HEK293 (cell line): ENCODE measurements at regions not wholly inside any gene's neighbourhood (a gene's known extent, or its start where the extent isn't known, plus 50 kb on each side); places are given as distances from the start of the nearest gene placed in this dataset.

Experiments
- MYNN ChIP-seq: fragments of 450-650 bp; formaldehyde crosslinking; IDR thresholded peaks from 2 replicates; pipeline ENCODE4 v1.5.1; 2016; ENCODE audit warnings: missing biosample characterization, missing genetic modification characterization, borderline replicate concordance
- OSR2 ChIP-seq: fragments of 450-650 bp; formaldehyde crosslinking; IDR thresholded peaks from 2 replicates; pipeline ENCODE4 v1.5.1; 2016; ENCODE audit warnings: missing biosample characterization, missing genetic modification characterization
- YY1 ChIP-seq: fragments of 450-650 bp; formaldehyde crosslinking; IDR thresholded peaks from 2 replicates; pipeline ENCODE4 v1.5.1; 2018; ENCODE audit warnings: missing biosample characterization, missing genetic modification characterization
- ZNF501 ChIP-seq: fragments of 450-650 bp; formaldehyde crosslinking; IDR thresholded peaks from 2 replicates; pipeline ENCODE4 v1.5.1; 2016; ENCODE audit warnings: missing biosample characterization, missing genetic modification characterization
- ZNF558 ChIP-seq: fragments of 450-650 bp; formaldehyde crosslinking; IDR thresholded peaks from 2 replicates; pipeline ENCODE4 v1.5.1; 2016; ENCODE audit warnings: missing biosample characterization, missing genetic modification characterization
- TF ChIP-seq, protein P1 (sequence below): fragments of 450-650 bp; formaldehyde crosslinking; IDR thresholded peaks from 2 replicates; pipeline ENCODE4 v1.5.1; 2016; ENCODE audit warnings: missing biosample characterization, missing genetic modification characterization
- TF ChIP-seq, protein P2 (sequence below): fragments of 450-650 bp; formaldehyde crosslinking; IDR thresholded peaks from 2 replicates; pipeline ENCODE4 v1.5.1; 2017; ENCODE audit warnings: missing biosample characterization, missing genetic modification characterization

- TF ChIP-seq, protein P1, sequence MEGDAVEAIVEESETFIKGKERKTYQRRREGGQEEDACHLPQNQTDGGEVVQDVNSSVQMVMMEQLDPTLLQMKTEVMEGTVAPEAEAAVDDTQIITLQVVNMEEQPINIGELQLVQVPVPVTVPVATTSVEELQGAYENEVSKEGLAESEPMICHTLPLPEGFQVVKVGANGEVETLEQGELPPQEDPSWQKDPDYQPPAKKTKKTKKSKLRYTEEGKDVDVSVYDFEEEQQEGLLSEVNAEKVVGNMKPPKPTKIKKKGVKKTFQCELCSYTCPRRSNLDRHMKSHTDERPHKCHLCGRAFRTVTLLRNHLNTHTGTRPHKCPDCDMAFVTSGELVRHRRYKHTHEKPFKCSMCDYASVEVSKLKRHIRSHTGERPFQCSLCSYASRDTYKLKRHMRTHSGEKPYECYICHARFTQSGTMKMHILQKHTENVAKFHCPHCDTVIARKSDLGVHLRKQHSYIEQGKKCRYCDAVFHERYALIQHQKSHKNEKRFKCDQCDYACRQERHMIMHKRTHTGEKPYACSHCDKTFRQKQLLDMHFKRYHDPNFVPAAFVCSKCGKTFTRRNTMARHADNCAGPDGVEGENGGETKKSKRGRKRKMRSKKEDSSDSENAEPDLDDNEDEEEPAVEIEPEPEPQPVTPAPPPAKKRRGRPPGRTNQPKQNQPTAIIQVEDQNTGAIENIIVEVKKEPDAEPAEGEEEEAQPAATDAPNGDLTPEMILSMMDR (tag by site-specific recombination) = no peak
- no peak for TF ChIP-seq MYNN
- TF ChIP-seq, protein P2, sequence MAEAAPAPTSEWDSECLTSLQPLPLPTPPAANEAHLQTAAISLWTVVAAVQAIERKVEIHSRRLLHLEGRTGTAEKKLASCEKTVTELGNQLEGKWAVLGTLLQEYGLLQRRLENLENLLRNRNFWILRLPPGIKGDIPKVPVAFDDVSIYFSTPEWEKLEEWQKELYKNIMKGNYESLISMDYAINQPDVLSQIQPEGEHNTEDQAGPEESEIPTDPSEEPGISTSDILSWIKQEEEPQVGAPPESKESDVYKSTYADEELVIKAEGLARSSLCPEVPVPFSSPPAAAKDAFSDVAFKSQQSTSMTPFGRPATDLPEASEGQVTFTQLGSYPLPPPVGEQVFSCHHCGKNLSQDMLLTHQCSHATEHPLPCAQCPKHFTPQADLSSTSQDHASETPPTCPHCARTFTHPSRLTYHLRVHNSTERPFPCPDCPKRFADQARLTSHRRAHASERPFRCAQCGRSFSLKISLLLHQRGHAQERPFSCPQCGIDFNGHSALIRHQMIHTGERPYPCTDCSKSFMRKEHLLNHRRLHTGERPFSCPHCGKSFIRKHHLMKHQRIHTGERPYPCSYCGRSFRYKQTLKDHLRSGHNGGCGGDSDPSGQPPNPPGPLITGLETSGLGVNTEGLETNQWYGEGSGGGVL (tag by site-specific recombination) = no peak
- no peak for TF ChIP-seq ZNF558 (tag by site-specific recombination)
- no peak for TF ChIP-seq OSR2 (tag by site-specific recombination)
- no peak for TF ChIP-seq YY1 (tag by site-specific recombination)
- TF ChIP-seq ZNF501 (tag by site-specific recombination) = no peak
Observed at GRCh38 chr6:40715570-40716403, 128.6 kb upstream of the LRFN2 start.
